ENCODE measurements at regions not wholly inside any gene's neighbourhood (a gene's known extent, or its start where the extent isn't known, plus 50 kb on each side); places are given as distances from the start of the nearest gene placed in this dataset.

DNA sequence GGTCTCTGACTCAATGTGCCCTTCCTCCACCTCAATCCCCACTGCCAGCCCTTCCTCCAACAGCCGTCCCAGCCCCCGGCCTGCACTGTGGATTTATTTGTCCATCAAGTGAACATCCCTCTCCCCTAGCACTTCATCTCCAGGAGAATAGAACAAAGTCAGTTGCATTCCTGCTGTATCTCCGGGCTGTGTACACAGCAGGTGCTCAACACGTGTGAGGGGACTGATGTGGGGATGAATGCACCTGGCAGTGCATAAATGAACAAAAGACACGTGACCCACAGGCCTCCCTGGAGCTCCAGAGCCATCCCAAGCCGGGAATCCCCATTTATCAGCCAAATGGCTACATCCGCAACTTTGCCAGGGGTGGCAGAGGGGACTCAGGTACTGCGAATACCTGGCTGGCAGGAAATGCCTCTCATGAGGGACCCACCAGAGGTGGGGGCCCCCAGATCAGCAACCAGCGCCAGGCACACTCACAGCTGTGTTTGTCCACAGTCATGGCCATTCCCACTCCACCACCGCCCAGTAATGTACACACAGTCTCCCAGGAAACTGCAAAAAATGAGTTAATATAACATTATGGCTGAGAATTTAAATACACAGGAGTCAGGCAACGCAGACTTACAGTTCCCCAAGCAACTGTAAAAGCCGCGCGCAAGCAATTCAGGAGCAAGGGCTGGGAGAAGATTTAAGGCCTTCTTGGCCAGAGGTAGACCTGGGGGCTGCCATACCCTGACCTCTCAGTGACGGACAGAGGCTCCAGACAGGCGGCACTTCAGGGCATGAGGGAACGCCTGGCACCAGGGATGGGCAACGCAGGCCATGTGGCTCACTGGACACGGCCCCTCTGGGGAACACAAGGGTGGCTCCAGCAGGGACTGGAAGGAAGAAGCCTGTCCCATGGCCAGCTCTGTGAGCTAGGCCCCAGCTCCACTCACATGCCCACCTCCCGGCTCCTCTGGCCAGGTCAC, 50.3 kb upstream of the TCF20 start:
- no CpG with 5 or more reads among the region's 20 CpGs for WGBS (ENCODE audit: extremely low coverage, insufficient coverage, insufficient read length)
- no peak overlapping the region for H3K23ac ChIP-seq (ENCODE audit: low read length)
- H4K91ac ChIP-seq (ENCODE audit: low read depth, low read length) = no peak overlapping the region
- no peak overlapping the region for H3K4me2 ChIP-seq (ENCODE audit: low read length)
- no peak overlapping the region for H3K18ac ChIP-seq (ENCODE audit: low read length)
- no peak overlapping the region for H4K8ac ChIP-seq (ENCODE audit: low read depth, low read length)
- H3K9me3 ChIP-seq (ENCODE audit: insufficient read depth, low read depth, low read length) = peaks cover 1% of the 10 kb centered on the region
- H3K36me3 ChIP-seq (ENCODE audit: control insufficient read depth in 1 of 2, insufficient read depth in 2 of 2, low read length in 2 of 2) = no peaks in the 10 kb centered on the region
- no peak overlapping the region for H3K4ac ChIP-seq (ENCODE audit: low read depth, low read length)
- no peak overlapping the region for H4K12ac ChIP-seq (ENCODE audit: low read depth, low read length)
- H3K27ac ChIP-seq (ENCODE audit: low read depth, low read length) = no peak overlapping the region
- no peaks in the 10 kb centered on the region for H3K27me3 ChIP-seq (ENCODE audit: insufficient read depth, low read length)
- no peak overlapping the region for H3K4me3 ChIP-seq (ENCODE audit: low read depth, low read length)
- no peaks in the 10 kb centered on the region for H3K79me1 ChIP-seq (ENCODE audit: low read length)
- H2BK120ac ChIP-seq (ENCODE audit: insufficient read depth, low read length, poor library complexity) = no peak overlapping the region
- no peak overlapping the region for H2AK5ac ChIP-seq (ENCODE audit: low read length)
- H2BK12ac ChIP-seq (ENCODE audit: low read length) = no peak overlapping the region
- H3K4me1 ChIP-seq (ENCODE audit: control insufficient read depth in 1 of 2, insufficient read depth in 2 of 2, low read length in 2 of 2) = no peaks in the 10 kb centered on the region
- H3K79me2 ChIP-seq (ENCODE audit: control insufficient read depth, insufficient read depth, low read length, poor library complexity) = no peaks in the 10 kb centered on the region
- no peak for DNase-seq
- H3K9ac ChIP-seq (ENCODE audit: low read length) = no peak overlapping the region
- H3K14ac ChIP-seq (ENCODE audit: low read length) = no peak overlapping the region
- no peak overlapping the region for H2AFZ ChIP-seq (ENCODE audit: insufficient read depth, low read length, poor library complexity)
- no peak overlapping the region for H2BK5ac ChIP-seq (ENCODE audit: low read depth, low read length, poor library complexity)

All from trophoblast cell (in vitro differentiated cells and primary cell).